GM12872 (cell line): ENCODE measurements at regions not wholly inside any gene's neighbourhood (a gene's known extent, or its start where the extent isn't known, plus 50 kb on each side); places are given as distances from the start of the nearest gene placed in this dataset.

ENCODE experiments used
- TF ChIP-seq, protein P1 (sequence below): IDR thresholded peaks from 3 replicates; pipeline ENCODE4 v1.5.1; 2011; ENCODE audit warnings: low read depth, mild to moderate bottlenecking, low read length, moderate library complexity; ENCODE audit not compliant: insufficient read depth

DNA sequence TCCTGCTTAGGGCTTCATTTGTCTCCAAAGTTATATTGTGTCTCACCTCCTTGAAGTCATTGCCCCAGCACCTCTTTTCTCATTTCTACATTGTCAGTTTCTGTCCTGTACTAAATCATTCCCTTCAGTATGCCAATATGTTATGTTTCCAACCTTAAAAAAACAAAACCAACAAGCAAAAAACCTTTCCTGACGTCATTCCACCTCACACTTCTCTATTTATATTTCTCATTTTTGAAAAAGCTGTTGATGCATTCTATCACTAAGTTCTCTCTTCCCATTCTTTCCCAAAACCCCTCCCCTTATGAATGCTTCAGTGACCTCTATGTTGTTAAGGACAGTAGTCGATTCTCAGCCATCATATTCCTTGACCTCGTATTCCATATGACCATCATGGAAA, 98.7 kb upstream of the ARHGAP24 start:
- TF ChIP-seq, protein P1, sequence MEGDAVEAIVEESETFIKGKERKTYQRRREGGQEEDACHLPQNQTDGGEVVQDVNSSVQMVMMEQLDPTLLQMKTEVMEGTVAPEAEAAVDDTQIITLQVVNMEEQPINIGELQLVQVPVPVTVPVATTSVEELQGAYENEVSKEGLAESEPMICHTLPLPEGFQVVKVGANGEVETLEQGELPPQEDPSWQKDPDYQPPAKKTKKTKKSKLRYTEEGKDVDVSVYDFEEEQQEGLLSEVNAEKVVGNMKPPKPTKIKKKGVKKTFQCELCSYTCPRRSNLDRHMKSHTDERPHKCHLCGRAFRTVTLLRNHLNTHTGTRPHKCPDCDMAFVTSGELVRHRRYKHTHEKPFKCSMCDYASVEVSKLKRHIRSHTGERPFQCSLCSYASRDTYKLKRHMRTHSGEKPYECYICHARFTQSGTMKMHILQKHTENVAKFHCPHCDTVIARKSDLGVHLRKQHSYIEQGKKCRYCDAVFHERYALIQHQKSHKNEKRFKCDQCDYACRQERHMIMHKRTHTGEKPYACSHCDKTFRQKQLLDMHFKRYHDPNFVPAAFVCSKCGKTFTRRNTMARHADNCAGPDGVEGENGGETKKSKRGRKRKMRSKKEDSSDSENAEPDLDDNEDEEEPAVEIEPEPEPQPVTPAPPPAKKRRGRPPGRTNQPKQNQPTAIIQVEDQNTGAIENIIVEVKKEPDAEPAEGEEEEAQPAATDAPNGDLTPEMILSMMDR: no peak

- TF ChIP-seq, protein P1: no peak
Observed at GRCh38 chr4:85381968-85382367, 93.0 kb upstream of the ARHGAP24 start.

DNA sequence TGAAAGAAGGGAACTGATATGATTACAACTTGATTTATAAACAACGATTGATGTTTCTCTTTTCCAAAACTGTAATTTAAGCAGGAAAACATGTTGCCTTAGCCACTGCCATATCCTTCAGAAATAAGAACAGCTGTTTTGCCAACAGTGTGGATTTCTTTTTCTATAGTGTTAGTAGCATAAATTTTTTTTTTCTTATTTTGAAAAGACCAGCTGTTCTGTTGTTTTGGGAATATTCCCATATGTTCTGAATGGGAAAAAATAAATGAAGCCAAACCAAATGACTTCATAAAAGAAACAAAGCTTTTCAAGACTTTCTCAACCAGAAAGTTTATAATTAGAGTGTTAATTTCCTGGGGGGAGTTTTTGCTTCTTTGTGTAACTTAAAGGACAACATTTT, 83.9 kb upstream of the ARHGAP24 start:
- TF ChIP-seq, protein P1: no peak

- TF ChIP-seq, protein P1: no peak
Observed at GRCh38 chr4:85391589-85392410, 83.2 kb upstream of the ARHGAP24 start.

- TF ChIP-seq, protein P1: no peak
Observed at GRCh38 chr4:85393201-85393600, 81.7 kb upstream of the ARHGAP24 start.

DNA sequence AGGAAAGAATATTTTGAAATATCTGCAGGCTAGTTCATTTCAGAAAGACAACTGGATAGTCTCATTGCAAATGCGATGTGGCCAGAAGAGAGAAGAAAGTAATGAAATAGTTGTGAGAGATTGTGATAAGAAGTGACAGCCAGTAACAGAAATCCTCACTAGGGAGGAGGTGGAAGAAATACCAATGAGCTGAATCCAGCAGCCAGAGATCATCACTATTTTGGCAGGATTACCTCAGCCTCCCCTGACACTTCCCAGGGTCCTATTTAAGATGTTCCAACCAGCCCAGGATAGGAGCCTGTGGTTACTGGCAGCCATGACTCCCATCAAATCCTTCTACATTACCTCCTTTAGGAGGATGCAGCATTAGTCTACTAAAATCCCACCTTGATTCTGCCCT, 76.7 kb upstream of the ARHGAP24 start:
- TF ChIP-seq, protein P1: no peak

GRCh38 chr4:85399270-85399669, 75.7 kb upstream of the ARHGAP24 start:
- TF ChIP-seq, protein P1: no peak
